Smooth muscle cell (in vitro differentiated cells): ENCODE measurements at regions not wholly inside any gene's neighbourhood (a gene's known extent, or its start where the extent isn't known, plus 50 kb on each side); places are given as distances from the start of the nearest gene placed in this dataset.

Source experiments
- DNase-seq: peaks from one replicate; lab custom pipeline; 2025; ENCODE audit not compliant: unreplicated experiment; lab: John Stamatoyannopoulos, UW
- H2AFZ ChIP-seq: fragments of 200-600 bp; sonication (generic); 2 replicates; pipeline ENCODE4 v1.6.0; 2016; ENCODE audit warnings: antibody characterized with exemption, low read depth, mild to moderate bottlenecking
- H3F3A ChIP-seq: fragments of 200-600 bp; sonication (generic); 2 replicates; pipeline ENCODE4 v1.6.0; 2017; ENCODE audit warnings: antibody characterized with exemption, low read depth
- H3K27ac ChIP-seq: fragments of 200-600 bp; sonication (generic); 2 replicates; pipeline ENCODE4 v1.5.1; 2016; ENCODE audit warnings: low read depth, mild to moderate bottlenecking
- H3K27me3 ChIP-seq: fragments of 200-600 bp; sonication (generic); 2 replicates; pipeline ENCODE4 v1.6.1; 2016; ENCODE audit warnings: low read depth, mild to moderate bottlenecking
- H3K36me3 ChIP-seq: fragments of 200-600 bp; sonication (generic); 2 replicates; pipeline ENCODE4 v1.5.1; 2016; ENCODE audit warnings: low read depth
- H3K4me1 ChIP-seq: fragments of 200-600 bp; sonication (generic); 2 replicates; pipeline ENCODE4 v1.5.1; 2016; ENCODE audit warnings: low read depth
- H3K4me2 ChIP-seq: fragments of 200-600 bp; sonication (generic); 2 replicates; pipeline ENCODE4 v1.6.0; 2016; ENCODE audit warnings: mild to moderate bottlenecking
- H3K4me3 ChIP-seq: fragments of 200-600 bp; sonication (generic); 2 replicates; pipeline ENCODE4 v1.5.1; 2016; ENCODE audit warnings: mild to moderate bottlenecking
- H3K79me2 ChIP-seq: fragments of 200-600 bp; sonication (generic); 2 replicates; pipeline ENCODE4 v1.6.0; 2016; ENCODE audit warnings: low read depth, mild to moderate bottlenecking
- H3K9ac ChIP-seq: fragments of 200-600 bp; sonication (generic); 2 replicates; pipeline ENCODE4 v1.6.0; 2016; ENCODE audit warnings: low read depth
- H3K9me3 ChIP-seq: fragments of 200-600 bp; sonication (generic); replicated peaks from 2 replicates; pipeline ENCODE4 v1.5.1; 2016; ENCODE audit warnings: low read depth
- H4K20me1 ChIP-seq: fragments of 200-600 bp; sonication (generic); 2 replicates; pipeline ENCODE4 v1.6.0; 2016; ENCODE audit warnings: low read depth
- CTCF ChIP-seq: fragments of 200-600 bp; sonication (generic); IDR thresholded peaks from 2 replicates; pipeline ENCODE4 v1.5.1; 2017; ENCODE audit warnings: borderline replicate concordance, mild to moderate bottlenecking, antibody characterized with exemption; ENCODE audit not compliant: insufficient read depth, poor library complexity, severe bottlenecking
- WGBS: methylation state at CpG from one replicate; pipeline ENCODE4 v1.1.7; 2016; ENCODE audit warnings: low lambda C conversion rate; 5-methylcytosine and 5-hydroxymethylcytosine counted together

- H4K20me1 ChIP-seq, result no peaks in the 10 kb centered on the region
- no peak overlapping the region for H2AFZ ChIP-seq
- H3K27ac ChIP-seq, result no peak overlapping the region
- H3K36me3 ChIP-seq, result no peaks in the 10 kb centered on the region
- no peaks in the 10 kb centered on the region for H3K4me1 ChIP-seq
- no peak overlapping the region for H3K9ac ChIP-seq
- H3K4me3 ChIP-seq, result no peak overlapping the region
- H3F3A ChIP-seq, result no peaks in the 10 kb centered on the region
- no peak overlapping the region for H3K4me2 ChIP-seq
- no peaks in the 10 kb centered on the region for H3K9me3 ChIP-seq
- no peak for TF ChIP-seq CTCF
- H3K27me3 ChIP-seq, result no peaks in the 10 kb centered on the region
- DNase-seq, result no peak
- no peaks in the 10 kb centered on the region for H3K79me2 ChIP-seq
These were observed 76.0 kb downstream of the ATPSCKMT start for GRCh38 chr5:10173716-10174115.

DNA sequence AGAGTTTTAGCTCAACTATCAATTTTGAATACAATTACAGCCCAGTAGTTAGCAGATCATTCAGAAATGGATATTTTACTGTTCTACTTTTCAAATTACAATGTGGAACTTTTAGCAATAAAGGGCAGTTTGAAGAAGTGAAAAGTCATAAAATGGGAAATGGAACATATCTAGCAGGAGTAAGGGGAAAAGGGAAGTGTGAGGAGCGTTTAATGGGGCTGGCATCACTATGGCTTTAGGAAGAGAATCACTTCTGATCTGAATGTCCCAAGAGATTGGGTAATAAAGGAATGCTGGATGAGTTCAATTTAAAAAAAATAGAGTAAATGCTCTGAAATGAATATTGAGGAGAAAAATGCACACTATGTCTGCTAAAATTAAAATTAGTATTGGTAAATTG, 77.4 kb downstream of the ATPSCKMT start:
- H3K9ac ChIP-seq, result no peak overlapping the region
- DNase-seq, result no peak
- H2AFZ ChIP-seq, result no peak overlapping the region
- no peaks in the 10 kb centered on the region for H3K4me1 ChIP-seq
- H3K4me3 ChIP-seq, result no peak overlapping the region
- no peaks in the 10 kb centered on the region for H3K9me3 ChIP-seq
- H3K27me3 ChIP-seq, result no peaks in the 10 kb centered on the region
- TF ChIP-seq CTCF, result no peak
- WGBS, result 87% methylated on average over 1 of the region's 1 CpG
- H3K4me2 ChIP-seq, result no peak overlapping the region
- H3K27ac ChIP-seq, result no peak overlapping the region
- H4K20me1 ChIP-seq, result no peaks in the 10 kb centered on the region
- H3K79me2 ChIP-seq, result no peaks in the 10 kb centered on the region
- no peaks in the 10 kb centered on the region for H3F3A ChIP-seq
- H3K36me3 ChIP-seq, result no peaks in the 10 kb centered on the region

- H3K79me2 ChIP-seq, result no peaks in the 10 kb centered on the region
- 93% methylated on average over 6 of the region's 6 CpGs for WGBS
- no peak for DNase-seq
These were observed 80.3 kb downstream of the ATPSCKMT start for GRCh38 chr5:10169359-10169758.

DNA sequence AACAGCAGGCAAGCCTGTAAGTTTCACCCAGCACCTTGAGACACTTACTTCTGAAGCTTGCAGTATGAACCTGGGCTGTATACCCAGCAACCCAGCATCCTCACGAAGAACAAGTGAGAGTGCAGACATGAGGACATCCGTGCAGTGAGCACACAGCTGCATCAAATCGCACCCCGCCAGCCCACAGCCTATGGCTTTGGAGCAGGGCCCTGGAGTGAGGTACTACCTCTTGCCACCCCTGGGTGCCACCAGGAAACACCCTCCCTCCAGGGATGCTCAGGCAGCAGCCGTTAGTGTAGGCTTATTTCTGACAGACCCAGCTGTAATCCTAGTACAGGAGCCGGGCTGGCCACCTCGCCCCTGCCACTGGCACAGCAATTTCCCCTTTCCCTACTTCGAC, 81.4 kb downstream of the ATPSCKMT start:
- Histone ChIP-seq H4K20me1 (no peaks in the 10 kb centered on the region), H3K4me1 (no peaks in the 10 kb centered on the region), H3F3A (no peaks in the 10 kb centered on the region), H3K79me2 (no peaks in the 10 kb centered on the region), H3K4me2 (no peak overlapping the region), H3K9me3 (no peaks in the 10 kb centered on the region), H3K4me3 (no peak overlapping the region), H2AFZ (no peak overlapping the region), H3K9ac (no peak overlapping the region), H3K36me3 (no peaks in the 10 kb centered on the region), H3K27me3 (no peaks in the 10 kb centered on the region), H3K27ac (no peak overlapping the region)
- DNase-seq, result no peak
- 94% methylated on average over 8 of the region's 8 CpGs for WGBS
- TF ChIP-seq CTCF, result no peak

More at GRCh38 chr5:10169359-10169758, 80.3 kb downstream of the ATPSCKMT start:
- Histone ChIP-seq H3K9ac (no peak overlapping the region), H4K20me1 (no peaks in the 10 kb centered on the region), H3K27me3 (no peaks in the 10 kb centered on the region), H3K27ac (no peak overlapping the region), H3K4me3 (no peak overlapping the region), H3F3A (no peaks in the 10 kb centered on the region), H3K4me2 (no peak overlapping the region), H3K4me1 (no peaks in the 10 kb centered on the region), H3K36me3 (no peaks in the 10 kb centered on the region), H2AFZ (no peak overlapping the region), H3K9me3 (no peaks in the 10 kb centered on the region)
- no peak for TF ChIP-seq CTCF
